Endothelial cell of umbilical vein (primary cell): ENCODE measurements at regions not wholly inside any gene's neighbourhood (a gene's known extent, or its start where the extent isn't known, plus 50 kb on each side); places are given as distances from the start of the nearest gene placed in this dataset.

Experiments
- BruUV-seq: library from RNA; stranded (reverse); fragments of 400-500 nt; replicated peaks from 2 replicates; lab custom pipeline; 2021; lab: Mats Ljungman, UMichigan
- CTCF ChIA-PET: fragments of 300-600, 350-600 bp; sonication (Branson Sonifier 250); formaldehyde crosslinking; loops from one replicate; lab custom pipeline; 2021; ENCODE audit warnings: antibody characterized with exemption, inconsistent platforms; lab: Charles Lee
- POLR2A ChIA-PET: fragments of 300-600, 350-600 bp; sonication (Branson Sonifier 250); formaldehyde crosslinking; loops from one replicate; lab custom pipeline; 2021; ENCODE audit warnings: antibody characterized with exemption, inconsistent platforms; lab: Charles Lee
- DNase-seq: peaks from one replicate; pipeline ENCODE4 v3.0.0-alpha.2; 2011; ENCODE audit warnings: low read depth, low spot score
- FAIRE-seq: peaks from 2 replicates; lab custom pipeline; 2011; peaks lifted over from hg19 to GRCh38; lab: Jason Lieb, UNC
- H2AFZ ChIP-seq: 2 replicates; pipeline ENCODE4 v1.6.0; 2012; ENCODE audit warnings: low read depth, low read length, control low read depth, inconsistent platforms
- H3K27ac ChIP-seq: 2 replicates; pipeline ENCODE4 v1.5.1; 2011; ENCODE audit warnings: low read depth, mild to moderate bottlenecking, control low read depth, low read length, moderate library complexity; ENCODE audit not compliant: insufficient read depth
- H3K27me3 ChIP-seq, 2 experiments: 2 replicates each; pipeline versions ENCODE4 v1.6.0 to v1.6.1; 2011; ENCODE audit warnings: low read length in 2 of 2, mixed read lengths in 1 of 2; ENCODE audit not compliant: control insufficient read depth in 2 of 2, insufficient read depth in 2 of 2
- H3K36me3 ChIP-seq, 2 experiments: 2 replicates in 1 of 2; 3 replicates in 1 of 2; pipeline ENCODE4 v1.5.1; 2011; ENCODE audit warnings: low read length in 2 of 2, mild to moderate bottlenecking in 1 of 2, moderate library complexity in 1 of 2; ENCODE audit not compliant: control insufficient read depth in 2 of 2, insufficient read depth in 2 of 2; ENCODE audit errors: extremely low read depth in 1 of 2
- H3K4me1 ChIP-seq: 3 replicates; pipeline ENCODE4 v1.5.1; 2011; ENCODE audit warnings: mild to moderate bottlenecking, low read length; ENCODE audit not compliant: control insufficient read depth, insufficient read depth; ENCODE audit errors: extremely low read depth
- H3K4me2 ChIP-seq: 2 replicates; pipeline ENCODE4 v1.6.1; 2011; ENCODE audit warnings: low read length, control low read depth, mixed read lengths; ENCODE audit not compliant: insufficient read depth
- H3K4me3 ChIP-seq, 3 experiments: fragments of 200-600 bp in 1 of 3; sonication (generic), shearing (Covaris generic) in 1 of 3; replicated peaks in 1 of 3; 2 replicates each; pipeline ENCODE4 v1.5.1; 2011 to 2016; ENCODE audit warnings: control low read depth in 3 of 3, low read length in 3 of 3, mild to moderate bottlenecking in 2 of 3, inconsistent platforms in 1 of 3, low read depth in 1 of 3, moderate library complexity in 1 of 3; ENCODE audit not compliant: insufficient read depth in 1 of 3
- H3K79me2 ChIP-seq: 2 replicates; pipeline ENCODE4 v1.6.0; 2012; ENCODE audit warnings: low read length, inconsistent platforms; ENCODE audit not compliant: control insufficient read depth, insufficient read depth
- H3K9ac ChIP-seq: replicated peaks from 2 replicates; pipeline ENCODE3; 2011; ENCODE audit warnings: low read length, control low read depth; ENCODE audit not compliant: insufficient read depth; ENCODE audit errors: extremely low read depth
- H3K9me1 ChIP-seq: replicated peaks from 3 replicates; pipeline ENCODE4 v1.6.0; 2011; ENCODE audit warnings: mild to moderate bottlenecking, low read length; ENCODE audit not compliant: control insufficient read depth, insufficient read depth; ENCODE audit errors: extremely low read depth
- H3K9me3 ChIP-seq: replicated peaks from 2 replicates; pipeline ENCODE4 v1.5.1; 2012; ENCODE audit warnings: low read length, inconsistent platforms; ENCODE audit not compliant: control insufficient read depth, insufficient read depth
- H4K20me1 ChIP-seq: replicated peaks from 2 replicates; pipeline ENCODE3; 2011; ENCODE audit warnings: mild to moderate bottlenecking, low read length; ENCODE audit not compliant: control insufficient read depth, insufficient read depth; ENCODE audit errors: extremely low read depth
- EZH2 ChIP-seq: IDR thresholded peaks from 2 replicates; pipeline ENCODE4 v1.6.1; 2012; ENCODE audit warnings: borderline replicate concordance, low read depth, mild to moderate bottlenecking, moderate library complexity, low read length, inconsistent platforms; ENCODE audit not compliant: severe bottlenecking
- FOS ChIP-seq: IDR thresholded peaks from 2 replicates; pipeline ENCODE4 v1.6.1; 2011; ENCODE audit warnings: mild to moderate bottlenecking, low read length, moderate library complexity, borderline replicate concordance; ENCODE audit not compliant: insufficient read depth
- GATA2 ChIP-seq: IDR thresholded peaks from 2 replicates; pipeline ENCODE4 v1.7.0; 2011; ENCODE audit warnings: low read depth, mild to moderate bottlenecking, moderate library complexity, mixed read lengths, low read length; ENCODE audit not compliant: insufficient read length, insufficient read depth
- JUN ChIP-seq: IDR thresholded peaks from 2 replicates; pipeline ENCODE4 v1.6.1; 2011; ENCODE audit warnings: borderline replicate concordance, low read depth; ENCODE audit not compliant: insufficient read length, insufficient read depth
- MYC ChIP-seq: IDR thresholded peaks from one replicate; pipeline ENCODE4 v1.6.1; 2011; ENCODE audit warnings: mild to moderate bottlenecking, low read depth, low read length
- POLR2A ChIP-seq: IDR thresholded peaks from 2 replicates; pipeline ENCODE4 v1.6.1; 2012; ENCODE audit warnings: low read depth, mild to moderate bottlenecking, control low read depth, low read length
- POLR2AphosphoS5 ChIP-seq: IDR thresholded peaks from 2 replicates; pipeline ENCODE4 v1.6.1; 2012; ENCODE audit warnings: low read depth, mild to moderate bottlenecking, control low read depth, low read length, moderate library complexity; ENCODE audit not compliant: insufficient read depth
- dilution Hi-C: fragments of 300-500 bp; cut with MboI; formaldehyde crosslinking; loops from one replicate; pipeline ENCODE4 v1.15.0; 2019; ENCODE audit warnings: low sequenced_read_pairs; ENCODE audit not compliant: extremely low pct_ligation_motif_present
- intact Hi-C: fragments of 100-400 bp; cut with micrococcal nuclease; formaldehyde crosslinking; loops from one replicate; pipeline ENCODE4 v1.10.0; 2022
- TF ChIP-seq, protein P1 (sequence below): IDR thresholded peaks from 2 replicates; pipeline ENCODE4 v1.6.1; 2011; ENCODE audit not compliant: insufficient read depth, insufficient read length
- TF ChIP-seq, protein P2 (sequence below), 2 donors: IDR thresholded peaks; 1 replicate in 1 of 2; 2 replicates in 1 of 2; pipeline ENCODE4 v1.5.1; 2011; ENCODE audit warnings: low read length in 2 of 2, mild to moderate bottlenecking in 2 of 2, moderate library complexity in 2 of 2, control low read depth in 1 of 2, inconsistent platforms in 1 of 2, low read depth in 1 of 2; ENCODE audit not compliant: insufficient read depth in 1 of 2; ENCODE audit errors: extremely low read depth in 1 of 2

DNA sequence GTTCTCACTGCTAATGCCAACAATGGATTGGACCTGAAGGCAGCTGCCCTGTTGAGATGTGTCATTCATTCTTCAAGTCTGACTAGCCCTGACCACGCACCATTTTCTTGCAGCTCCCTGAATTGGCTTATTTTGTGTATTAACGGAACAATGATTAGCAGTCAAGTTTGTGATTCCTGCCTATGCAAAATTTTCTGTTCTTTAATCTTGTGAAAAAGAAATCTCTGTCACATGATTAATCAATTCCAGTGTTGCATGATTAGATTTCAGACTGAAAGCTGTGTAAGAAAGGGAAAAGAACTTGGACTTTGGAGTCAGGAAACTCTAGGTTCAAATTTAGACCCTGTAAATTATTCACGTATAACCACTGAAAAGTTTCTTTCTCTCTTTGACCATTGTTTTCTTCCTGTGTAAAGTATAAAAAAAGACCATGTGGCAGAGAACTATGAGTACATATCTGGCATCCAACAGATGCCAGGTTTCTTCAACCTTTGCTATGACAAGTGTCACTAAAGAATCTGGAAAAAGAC, 64.5 kb upstream of the SLC10A2 start:
- TF ChIP-seq, protein P1, sequence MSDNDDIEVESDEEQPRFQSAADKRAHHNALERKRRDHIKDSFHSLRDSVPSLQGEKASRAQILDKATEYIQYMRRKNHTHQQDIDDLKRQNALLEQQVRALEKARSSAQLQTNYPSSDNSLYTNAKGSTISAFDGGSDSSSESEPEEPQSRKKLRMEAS, result no peak
- TF ChIP-seq GATA2 (no peak), POLR2AphosphoS5 (no peak), EZH2 (no peak), FOS (no peak), JUN (no peak), MYC (no peak), POLR2A (no peak)
- TF ChIP-seq, protein P2, sequence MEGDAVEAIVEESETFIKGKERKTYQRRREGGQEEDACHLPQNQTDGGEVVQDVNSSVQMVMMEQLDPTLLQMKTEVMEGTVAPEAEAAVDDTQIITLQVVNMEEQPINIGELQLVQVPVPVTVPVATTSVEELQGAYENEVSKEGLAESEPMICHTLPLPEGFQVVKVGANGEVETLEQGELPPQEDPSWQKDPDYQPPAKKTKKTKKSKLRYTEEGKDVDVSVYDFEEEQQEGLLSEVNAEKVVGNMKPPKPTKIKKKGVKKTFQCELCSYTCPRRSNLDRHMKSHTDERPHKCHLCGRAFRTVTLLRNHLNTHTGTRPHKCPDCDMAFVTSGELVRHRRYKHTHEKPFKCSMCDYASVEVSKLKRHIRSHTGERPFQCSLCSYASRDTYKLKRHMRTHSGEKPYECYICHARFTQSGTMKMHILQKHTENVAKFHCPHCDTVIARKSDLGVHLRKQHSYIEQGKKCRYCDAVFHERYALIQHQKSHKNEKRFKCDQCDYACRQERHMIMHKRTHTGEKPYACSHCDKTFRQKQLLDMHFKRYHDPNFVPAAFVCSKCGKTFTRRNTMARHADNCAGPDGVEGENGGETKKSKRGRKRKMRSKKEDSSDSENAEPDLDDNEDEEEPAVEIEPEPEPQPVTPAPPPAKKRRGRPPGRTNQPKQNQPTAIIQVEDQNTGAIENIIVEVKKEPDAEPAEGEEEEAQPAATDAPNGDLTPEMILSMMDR (IDR thresholded peaks at IDR 0.05; ENCODE audit: extremely low read depth in 1 of 2, insufficient read depth in 1 of 2, low read depth in 1 of 2, low read length in 2 of 2), result no peak
- Histone ChIP-seq H3K27ac (no peak overlapping the region), H2AFZ (no peak overlapping the region), H3K9me1 (no peaks in the 10 kb centered on the region), H3K79me2 (no peaks in the 10 kb centered on the region), H3K4me3 (no peak overlapping the region), H3K27me3 (no peaks in the 10 kb centered on the region), H3K9me3 (peaks cover 13% of the 10 kb centered on the region), H3K36me3 (no peaks in the 10 kb centered on the region), H4K20me1 (no peaks in the 10 kb centered on the region), H3K9ac (no peak overlapping the region), H3K4me1 (no peaks in the 10 kb centered on the region), H3K4me2 (no peak overlapping the region)
- BruUV-seq, result no TSS peak
- FAIRE-seq (no peak), DNase-seq (no peak)
- CTCF ChIA-PET, result no interaction called here
- POLR2A ChIA-PET, result no interaction called here
- dilution Hi-C loops, result no loop called here
- intact Hi-C loops, result no loop called here
